DMS114 treated with DMSO at 0.1 percent for 48 hours (cell line): ENCODE measurements at regions not wholly inside any gene's neighbourhood (a gene's known extent, or its start where the extent isn't known, plus 50 kb on each side); places are given as distances from the start of the nearest gene placed in this dataset.

Experiments used
- DNase-seq: peaks from one replicate; lab custom pipeline; 2025; ENCODE audit not compliant: unreplicated experiment; lab: John Stamatoyannopoulos, UW

DNA sequence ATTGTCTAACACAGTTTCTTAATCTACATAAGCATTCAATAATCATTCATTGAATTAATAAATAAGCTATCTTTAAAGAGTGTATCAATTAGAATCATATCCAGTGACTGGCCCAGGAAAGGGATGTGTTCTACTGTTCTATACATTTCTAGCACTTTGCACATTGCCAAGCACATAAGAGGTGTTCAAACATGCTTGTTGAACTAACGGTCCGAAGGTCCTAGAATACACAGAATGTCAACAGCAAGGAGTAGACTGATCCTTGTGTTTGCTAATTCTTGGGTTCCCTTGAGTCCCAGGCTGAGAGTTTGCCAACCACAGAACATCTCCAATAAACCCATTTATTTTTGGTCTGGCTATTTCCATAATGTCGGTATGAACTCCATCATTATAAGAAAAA is 331.7 kb upstream of the DCC start:
- DNase-seq: no peak

DNA sequence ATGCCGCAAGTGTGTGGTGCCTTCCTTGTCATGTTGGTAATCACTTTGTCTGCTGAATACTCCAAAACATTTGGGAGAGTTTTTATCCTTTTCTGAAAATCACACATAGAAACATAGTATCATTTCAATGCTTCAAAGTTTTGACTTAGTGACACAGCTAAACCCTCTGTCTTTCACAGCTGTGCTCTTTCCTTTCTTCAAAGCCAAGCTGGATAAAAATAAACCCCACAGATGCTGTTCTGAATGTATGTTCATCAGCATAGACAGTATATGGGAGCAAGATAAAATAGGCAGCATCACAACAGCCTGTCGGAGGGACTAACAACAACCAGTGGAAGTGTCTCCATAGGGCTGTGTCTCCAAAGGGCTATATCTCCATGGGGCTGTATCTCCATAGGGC is 331.3 kb upstream of the DCC start:
- no peak for DNase-seq

DNA sequence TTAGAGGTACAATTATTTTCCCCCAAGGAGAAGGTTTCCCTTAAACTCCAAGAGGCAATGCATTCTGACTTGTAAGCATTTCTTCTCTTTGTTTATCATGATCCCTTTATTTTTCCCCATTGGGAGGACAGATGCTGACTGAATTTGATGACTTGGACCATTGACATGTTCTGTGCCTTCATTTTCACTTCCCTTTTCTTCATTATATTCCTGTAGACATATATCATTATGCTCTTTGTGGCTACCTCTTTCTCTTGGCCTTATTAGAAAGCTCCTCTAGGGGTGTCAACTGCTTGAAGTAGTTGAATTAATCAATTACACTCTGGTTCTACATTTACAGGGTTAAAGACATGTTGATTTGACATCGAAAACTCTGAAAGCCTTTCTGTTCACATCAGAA is 330.0 kb upstream of the DCC start:
- no peak for DNase-seq

DNA sequence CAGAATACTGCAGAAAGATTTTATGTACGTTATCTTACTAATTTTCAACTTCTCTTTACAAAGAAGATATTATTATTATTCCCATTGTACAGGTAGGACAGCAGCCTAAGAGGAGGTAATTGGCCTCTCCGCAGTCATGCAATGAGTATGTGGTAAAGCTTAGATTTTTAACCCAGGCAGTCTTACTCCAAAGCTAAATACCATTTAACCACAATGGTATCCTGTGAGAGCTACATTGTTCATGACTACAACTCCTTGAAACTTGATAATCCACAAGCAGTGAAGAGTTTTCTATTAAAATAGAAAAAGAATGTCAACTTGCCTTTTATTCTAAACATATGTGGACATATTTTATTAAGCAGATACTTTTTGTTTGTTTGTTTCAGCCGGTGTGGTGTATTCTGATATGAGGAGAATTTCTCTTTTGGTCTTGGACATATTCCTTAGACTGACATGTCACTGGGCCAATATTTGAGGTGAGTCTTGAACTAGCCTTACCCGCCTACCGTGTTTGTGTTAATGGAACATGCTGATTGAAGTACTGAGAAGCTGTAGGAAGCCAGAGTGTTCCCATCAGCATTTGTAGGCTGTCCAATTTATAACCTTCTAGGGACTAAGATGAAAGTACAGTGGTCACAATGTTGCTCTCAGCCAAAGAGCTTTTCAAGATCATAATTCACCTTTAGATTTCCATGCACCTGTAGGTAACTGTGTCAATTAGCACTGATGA is 293.9 kb upstream of the DCC start:
- DNase-seq: no peak

DNA sequence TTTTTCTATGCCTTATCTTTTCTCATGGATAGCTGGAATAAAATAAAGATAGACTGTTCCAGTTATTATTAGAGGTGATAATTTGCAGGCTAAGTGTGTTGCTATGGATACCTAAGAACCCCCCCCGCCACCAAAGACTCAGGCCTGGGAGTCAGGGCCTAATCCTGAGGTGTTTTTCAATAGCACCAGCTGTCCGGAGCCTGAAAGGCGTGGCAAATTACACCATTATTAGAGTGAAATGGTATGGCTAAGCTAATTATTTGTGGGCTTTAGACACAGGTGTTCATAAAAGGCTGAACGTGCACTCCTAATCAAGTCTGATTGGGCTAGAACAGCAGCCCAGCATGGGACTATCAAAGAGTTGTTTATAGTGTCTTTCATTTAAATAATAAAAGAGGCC is 293.2 kb upstream of the DCC start:
- DNase-seq: no peak

GRCh38 chr18:52054324-52054723 is 285.7 kb upstream of the DCC start:
- no peak for DNase-seq

DNA sequence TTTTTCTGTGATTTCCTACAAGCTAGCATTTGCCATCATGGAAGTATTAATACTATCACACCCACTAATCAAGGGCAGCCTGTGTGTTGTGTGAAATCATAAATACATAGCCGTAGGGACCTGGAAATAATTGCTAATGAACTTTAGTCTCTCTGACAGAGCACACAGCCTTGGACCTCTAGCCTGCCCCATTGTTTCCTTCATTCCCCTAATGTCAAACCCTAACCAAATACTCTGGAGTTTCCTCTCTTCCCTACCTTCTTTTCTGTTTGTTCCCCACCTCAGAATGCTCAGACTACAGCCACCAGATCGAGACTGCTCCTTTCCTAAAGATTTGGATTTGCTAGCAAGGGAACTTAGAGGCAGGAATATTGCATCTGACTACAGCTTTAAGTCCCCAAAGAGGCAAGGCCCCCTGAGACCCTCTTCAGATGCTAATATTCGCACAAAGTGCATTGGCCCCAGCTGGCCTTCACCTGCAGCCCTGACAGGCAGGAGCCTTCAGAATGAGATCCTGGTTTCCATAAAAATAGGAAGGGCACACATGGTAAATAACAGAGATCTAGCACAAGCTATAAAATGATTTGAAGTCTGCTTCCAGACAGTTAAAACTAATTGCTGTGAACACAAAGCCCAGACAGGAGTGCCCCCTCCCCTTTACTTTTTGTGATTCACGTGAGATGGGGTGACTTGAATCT is 279.2 kb upstream of the DCC start:
- no peak for DNase-seq

DNA sequence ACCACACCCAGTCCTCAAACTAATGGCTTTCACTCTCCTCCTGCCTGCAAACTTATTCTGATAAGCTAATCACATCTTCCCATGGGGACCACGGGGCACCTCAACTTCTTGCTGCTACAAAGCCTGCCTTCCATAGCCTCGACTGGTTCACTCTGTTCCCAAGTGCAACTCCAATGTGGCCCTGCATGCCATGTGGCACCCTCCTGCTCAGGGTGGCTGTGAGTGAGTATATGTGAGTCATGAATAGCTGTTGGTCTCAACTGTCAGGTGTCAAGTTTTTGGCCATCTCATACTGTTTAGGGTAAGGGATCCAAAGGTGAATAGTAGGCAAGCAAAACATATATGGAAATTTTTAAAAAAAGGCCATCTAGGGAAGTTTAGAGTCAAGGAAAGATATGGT is 276.1 kb upstream of the DCC start:
- DNase-seq: no peak

GRCh38 chr18:52069201-52069600 is 270.8 kb upstream of the DCC start:
- no peak for DNase-seq

DNA sequence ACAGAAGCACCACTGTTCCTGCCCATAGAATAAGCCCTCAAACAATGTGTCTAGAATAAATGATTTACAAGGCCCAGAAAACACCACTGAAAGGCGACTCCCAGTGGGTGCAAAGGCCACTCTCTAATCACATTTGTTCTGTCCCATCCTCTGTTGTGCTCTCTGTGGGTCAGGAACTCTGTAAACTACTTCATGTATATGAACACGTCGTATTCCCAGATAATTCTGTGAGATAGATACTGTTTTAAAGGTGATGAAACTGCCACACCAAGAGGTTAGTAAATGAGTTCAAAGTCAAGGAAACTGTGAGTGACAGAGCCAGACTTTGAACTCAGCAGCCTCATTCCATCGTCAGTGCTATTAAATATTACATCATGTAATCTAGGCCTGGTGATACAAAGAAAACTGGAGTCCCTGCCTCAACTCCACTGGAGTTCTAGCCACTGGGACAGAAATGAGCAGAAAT is 269.7 kb upstream of the DCC start:
- no peak for DNase-seq

GRCh38 chr18:52077251-52077983 is 262.6 kb upstream of the DCC start:
- no peak for DNase-seq

DNA sequence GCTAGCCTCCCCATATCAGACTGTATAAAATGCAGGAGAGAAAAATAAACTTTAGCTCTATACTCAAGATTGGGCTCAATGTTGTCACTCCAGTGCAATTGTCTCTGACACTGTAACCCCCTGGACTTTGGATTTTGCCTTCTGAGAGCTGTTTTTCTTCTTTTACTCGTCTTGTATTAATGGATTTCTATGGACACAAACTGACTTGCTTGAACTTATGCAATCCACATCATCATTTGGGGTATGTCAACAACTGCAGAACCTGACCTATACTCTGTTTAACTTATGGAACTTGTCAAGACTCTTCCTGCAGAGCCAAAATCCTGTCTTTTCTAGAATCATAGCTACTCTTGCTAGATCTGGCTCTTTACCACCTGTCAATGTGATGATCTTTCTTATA is 257.8 kb upstream of the DCC start:
- DNase-seq: no peak

DNA sequence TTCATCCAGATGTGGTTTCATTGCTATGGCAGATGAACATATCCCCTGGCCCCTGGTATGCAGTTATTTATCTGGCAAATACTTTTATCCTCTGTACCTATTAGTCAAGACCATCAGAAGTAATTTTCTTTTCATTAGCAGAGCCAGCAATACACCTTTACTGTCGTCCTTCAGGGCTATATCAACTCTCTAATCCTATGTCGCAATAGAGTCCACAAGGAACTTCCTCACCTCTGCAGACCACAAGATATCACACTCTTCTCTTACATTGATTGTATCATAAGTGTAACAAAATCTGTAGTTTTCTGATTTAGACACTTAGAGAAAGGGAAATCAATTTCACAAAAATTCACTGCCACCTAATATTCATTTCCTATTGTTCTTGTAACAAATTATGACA is 252.9 kb upstream of the DCC start:
- no peak for DNase-seq

DNA sequence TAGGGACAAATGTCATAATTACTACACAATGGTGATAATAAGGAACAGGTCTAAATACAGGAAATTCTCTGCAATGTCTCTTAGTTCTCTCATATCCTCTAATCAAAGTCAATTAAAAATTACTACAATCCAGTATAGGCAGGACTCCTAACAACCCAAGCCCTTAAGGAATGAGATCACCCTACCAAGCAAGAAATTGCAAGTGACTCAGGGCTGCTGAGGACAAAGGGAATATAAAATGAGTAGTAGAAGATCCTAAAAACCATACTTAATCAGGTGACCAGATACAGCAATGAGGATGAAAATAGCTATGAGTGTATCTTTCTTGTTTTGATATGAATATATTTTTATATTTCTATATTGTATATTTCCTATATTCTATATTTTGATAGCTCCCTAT is 250.0 kb upstream of the DCC start:
- no peak for DNase-seq

DNA sequence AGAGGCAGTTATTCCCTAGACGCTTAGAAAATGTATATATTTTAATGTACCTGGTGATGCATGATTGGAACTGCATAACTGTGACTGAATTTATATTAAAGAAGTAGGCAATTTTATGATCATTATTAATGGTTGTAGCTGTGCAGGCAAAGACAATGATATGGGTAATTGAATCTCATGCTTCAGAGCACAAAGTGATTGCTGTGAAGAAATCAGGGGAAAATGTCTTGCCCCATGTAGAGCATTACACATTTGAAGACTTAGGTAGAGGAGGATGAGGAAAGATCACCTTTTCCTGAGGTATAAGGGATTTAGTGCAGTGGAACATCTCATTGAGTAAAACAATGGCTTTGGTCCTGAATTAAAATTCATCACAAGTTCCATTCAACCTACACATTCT is 246.8 kb upstream of the DCC start:
- DNase-seq: no peak

- DNase-seq: no peak
Measured at GRCh38 chr18:52118684-52119083, 221.3 kb upstream of the DCC start.

- no peak for DNase-seq
Measured at GRCh38 chr18:52130624-52131301, 209.2 kb upstream of the DCC start.

DNA sequence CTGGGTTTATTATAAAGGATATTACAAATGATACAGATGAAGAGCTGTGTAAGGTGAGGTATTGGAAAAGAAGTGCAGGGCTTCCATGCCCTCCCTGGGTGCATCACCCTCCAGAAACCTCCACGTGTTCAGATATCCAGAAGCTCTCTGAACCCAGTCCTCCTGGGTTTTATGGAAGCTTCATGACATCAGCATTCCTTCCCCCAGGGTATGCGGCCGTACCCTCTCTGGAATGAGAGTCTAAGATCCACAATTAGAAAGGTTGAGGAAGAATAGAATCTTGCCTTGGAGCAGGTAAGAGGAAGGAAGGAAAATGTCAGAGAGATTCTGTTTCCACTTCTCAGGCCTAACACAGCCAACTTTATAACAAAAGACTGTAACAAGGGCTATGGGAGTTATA is 208.2 kb upstream of the DCC start:
- DNase-seq: no peak

GRCh38 chr18:52136532-52136931 is 203.5 kb upstream of the DCC start:
- no peak for DNase-seq

DNA sequence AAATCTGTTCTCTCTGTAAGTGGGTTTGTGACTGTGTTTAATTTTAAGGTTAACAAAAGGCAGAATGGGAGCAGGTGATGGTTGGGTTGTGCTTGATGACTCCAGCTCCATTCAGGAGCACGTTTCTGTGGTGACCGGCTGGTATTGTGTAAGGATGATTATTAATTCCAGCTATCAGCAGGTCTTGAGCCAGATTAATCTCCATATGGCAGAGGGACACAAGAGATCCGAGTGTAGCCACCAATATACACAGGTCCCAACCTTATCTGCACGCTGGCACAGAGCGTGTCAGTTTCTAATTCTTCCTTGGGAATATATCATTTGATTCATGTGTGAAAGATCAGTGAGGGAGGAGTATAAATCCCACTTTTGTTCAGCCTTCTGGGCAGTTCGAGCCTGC is 199.0 kb upstream of the DCC start:
- DNase-seq: no peak

- no peak for DNase-seq
Measured at GRCh38 chr18:52150050-52150449, 189.9 kb upstream of the DCC start.

GRCh38 chr18:52152036-52152435 is 188.0 kb upstream of the DCC start:
- no peak for DNase-seq
